ENCODE measurements at regions not wholly inside any gene's neighbourhood (a gene's known extent, or its start where the extent isn't known, plus 50 kb on each side); places are given as distances from the start of the nearest gene placed in this dataset.

DNA sequence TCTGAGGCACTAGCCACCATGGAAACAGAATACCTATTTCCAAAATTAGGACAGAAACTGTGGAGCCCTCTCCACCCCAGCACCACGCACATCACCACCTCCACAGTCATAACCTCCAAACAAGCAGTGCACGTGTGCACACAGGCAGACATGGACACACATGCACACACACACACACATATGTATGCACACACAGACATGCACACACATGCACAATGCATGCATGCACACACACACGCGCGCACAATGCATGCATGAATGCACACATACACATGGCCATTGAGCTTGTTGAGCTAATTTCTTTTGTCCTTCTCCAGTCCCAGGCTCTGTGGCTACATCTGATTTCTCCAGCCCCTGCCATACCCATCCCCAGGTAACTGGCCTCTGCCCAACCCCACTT is 161.6 kb upstream of the EPB41L3 start:
- TF ChIP-seq CTCF (conservative IDR thresholded peaks at IDR 0.05; ENCODE audit: low read length) (no peak), EZH2phosphoT487 (IDR thresholded peaks at IDR 0.05; ENCODE audit: borderline replicate concordance, low read depth, low read length) (no peak)
